Transverse colon (tissue), 4 donors: ENCODE measurements at regions not wholly inside any gene's neighbourhood (a gene's known extent, or its start where the extent isn't known, plus 50 kb on each side); places are given as distances from the start of the nearest gene placed in this dataset.

ENCODE experiments used
- DNase-seq: peaks from one replicate; pipeline ENCODE4 v3.0.0-alpha.2; 2019
- H3K27ac ChIP-seq, 4 donors: fragments of 200-600 bp; sonication (generic); 2 replicates each; pipeline ENCODE4 v1.5.1; 2016 to 2018; ENCODE audit warnings: inconsistent platforms in 4 of 4
- H3K27me3 ChIP-seq: fragments of 200-600 bp; sonication (generic); 2 replicates; pipeline ENCODE4 v1.5.1; 2017; ENCODE audit warnings: inconsistent platforms
- H3K36me3 ChIP-seq, 4 donors: fragments of 200-600 bp; sonication (generic); 2 replicates each; pipeline ENCODE4 v1.5.1; 2017 to 2019; ENCODE audit warnings: inconsistent platforms in 4 of 4
- H3K4me1 ChIP-seq, 4 donors: fragments of 200-600 bp; sonication (generic); 2 replicates each; pipeline ENCODE4 v1.5.1; 2017 to 2020; ENCODE audit warnings: inconsistent platforms in 4 of 4
- H3K4me3 ChIP-seq, 4 donors: fragments of 200-600 bp; sonication (generic); 1 replicate in 1 of 4; 2 replicates in 3 of 4; pipeline versions ENCODE4 v1.5.1 to v1.6.1; 2017 to 2019; ENCODE audit warnings: inconsistent platforms in 4 of 4
- H3K9me3 ChIP-seq, 2 donors: fragments of 200-600 bp; sonication (generic); 2 replicates each; pipeline ENCODE4 v1.5.1; 2017 to 2019; ENCODE audit warnings: inconsistent platforms in 2 of 2
- CTCF ChIP-seq, 5 experiments: fragments of 200-600 bp in 3 of 5; fragments of 450-650 bp in 2 of 5; sonication (generic) in 3 of 5; IDR thresholded peaks; 1 replicate in 2 of 5; 2 replicates in 3 of 5; pipeline ENCODE4 v1.5.1; 2016 to 2017; ENCODE audit warnings: antibody characterized with exemption in 5 of 5, inconsistent platforms in 3 of 5, mild to moderate bottlenecking in 2 of 5, moderate library complexity in 1 of 5
- EP300 ChIP-seq: sonication (generic); formaldehyde crosslinking; IDR thresholded peaks from one replicate; pipeline ENCODE4 v1.6.1; 2017; ENCODE audit warnings: antibody characterized with exemption, low read depth
- POLR2A ChIP-seq: fragments of 450-650 bp; IDR thresholded peaks from one replicate; pipeline ENCODE4 v1.6.1; 2016; ENCODE audit warnings: antibody characterized with exemption, mild to moderate bottlenecking, moderate library complexity
- POLR2AphosphoS5 ChIP-seq, 3 donors: sonication (generic); formaldehyde crosslinking; IDR thresholded peaks; one replicate each; pipeline ENCODE4 v1.6.1; 2016; ENCODE audit warnings: antibody characterized with exemption in 3 of 3
- WGBS, 2 donors: methylation state at CpG; one replicate each; pipeline ENCODE4 v1.1.5; 2018; ENCODE audit warnings: low coverage in 1 of 2; 5-methylcytosine and 5-hydroxymethylcytosine counted together
- in situ Hi-C, 4 donors: fragments of 200-750 bp; cut with MboI; loops; one replicate each; pipeline versions ENCODE4 v1.15.0 to v1.15.1; 2017; ENCODE audit warnings: low sequenced_read_pairs in 3 of 4, low pct_ligation_motif_present in 1 of 4, low pct_unique_long_range_greater_than_20kb in 1 of 4
- intact Hi-C: fragments of 100-400 bp; cut with DNase I; formaldehyde crosslinking; loops from one replicate; pipeline ENCODE4 v1.15.1; 2023; ENCODE audit warnings: low total_unique reads

- no peaks in the 10 kb centered on the region for H3K4me1 ChIP-seq
- no peaks in the 10 kb centered on the region for H3K36me3 ChIP-seq
- no peaks in the 10 kb centered on the region for H3K9me3 ChIP-seq
- no peak for DNase-seq
- TF ChIP-seq POLR2A = no peak
- TF ChIP-seq EP300 = no peak
- no peak for TF ChIP-seq POLR2AphosphoS5 (IDR thresholded peaks at IDR 0.05)
- no peak for TF ChIP-seq CTCF (IDR thresholded peaks at IDR 0.05)
- intact Hi-C loops (no loop called here), in situ Hi-C loops (no loop called here)
- no peaks in the 10 kb centered on the region for H3K27me3 ChIP-seq
- no peak overlapping the region for H3K27ac ChIP-seq
- no peak overlapping the region for H3K4me3 ChIP-seq
- WGBS, 2 donors = 81 to 83% methylated on average over 6 to 10 of the region's 10 CpGs
These were observed 154.8 kb downstream of the COG6 start for GRCh38 chr13:39810091-39810877.

- Histone ChIP-seq H3K9me3 (no peaks in the 10 kb centered on the region), H3K36me3 (no peaks in the 10 kb centered on the region), H3K4me1 (no peaks in the 10 kb centered on the region), H3K27ac (no peak overlapping the region), H3K4me3 (no peak overlapping the region), H3K27me3 (no peaks in the 10 kb centered on the region)
- in situ Hi-C loops (no loop called here), intact Hi-C loops (no loop called here)
- 76 to 91% methylated on average over 4 to 6 of the region's 6 CpGs for WGBS, 2 donors
- TF ChIP-seq POLR2AphosphoS5 (IDR thresholded peaks at IDR 0.05) (no peak), EP300 (no peak), POLR2A (no peak), CTCF (IDR thresholded peaks at IDR 0.05) (no peak)
- DNase-seq = no peak
These were observed 155.6 kb downstream of the COG6 start for GRCh38 chr13:39811051-39811450.

GRCh38 chr13:39811696-39812095 is 156.2 kb downstream of the COG6 start:
- in situ Hi-C loops (no loop called here), intact Hi-C loops (no loop called here)
- TF ChIP-seq POLR2AphosphoS5 (IDR thresholded peaks at IDR 0.05) = no peak
- TF ChIP-seq POLR2A = no peak
- no peak for TF ChIP-seq EP300
- no peak for TF ChIP-seq CTCF (IDR thresholded peaks at IDR 0.05)
- Histone ChIP-seq H3K27ac (no peak overlapping the region), H3K36me3 (no peaks in the 10 kb centered on the region), H3K9me3 (no peaks in the 10 kb centered on the region), H3K27me3 (no peaks in the 10 kb centered on the region), H3K4me1 (no peaks in the 10 kb centered on the region), H3K4me3 (no peak overlapping the region)
- DNase-seq = no peak
- 88% methylated on average over 5 of the region's 5 CpGs for WGBS, 2 donors

- Histone ChIP-seq H3K27me3 (no peaks in the 10 kb centered on the region), H3K27ac (no peak overlapping the region), H3K4me1 (no peaks in the 10 kb centered on the region), H3K4me3 (no peak overlapping the region), H3K9me3 (no peaks in the 10 kb centered on the region), H3K36me3 (no peaks in the 10 kb centered on the region)
- intact Hi-C loops (no loop called here), in situ Hi-C loops (no loop called here)
- WGBS, 2 donors = 55 to 71% methylated on average over 4 to 5 of the region's 5 CpGs
- TF ChIP-seq POLR2A = no peak
- TF ChIP-seq CTCF (IDR thresholded peaks at IDR 0.05) = no peak
- no peak for TF ChIP-seq EP300
- no peak for TF ChIP-seq POLR2AphosphoS5 (IDR thresholded peaks at IDR 0.05)
- DNase-seq = no peak
These were observed 160.1 kb downstream of the COG6 start for GRCh38 chr13:39815345-39816111.
